Tibial nerve (tissue), 4 donors: ENCODE measurements at regions not wholly inside any gene's neighbourhood (a gene's known extent, or its start where the extent isn't known, plus 50 kb on each side); places are given as distances from the start of the nearest gene placed in this dataset.

Experiments
- DNase-seq, 2 donors: peaks; one replicate each; pipeline ENCODE4 v3.0.0-alpha.2; 2019; ENCODE audit warnings: low spot score in 2 of 2
- H3K27ac ChIP-seq, 4 donors: fragments of 200-600 bp; sonication (generic) in 3 of 4; one replicate each; pipeline ENCODE4 v1.5.1; 2017 to 2019; ENCODE audit warnings: mild to moderate bottlenecking in 1 of 4
- H3K27me3 ChIP-seq, 2 donors: fragments of 200-600 bp; sonication (generic) in 1 of 2; one replicate each; pipeline versions ENCODE4 v1.5.1 to v1.6.0; 2017 to 2019
- H3K36me3 ChIP-seq, 3 donors: fragments of 200-600 bp; sonication (generic); one replicate each; pipeline ENCODE4 v1.5.1; 2018 to 2019
- H3K4me1 ChIP-seq, 4 donors: fragments of 200-600 bp; sonication (generic) in 3 of 4; one replicate each; pipeline ENCODE4 v1.5.1; 2017 to 2019
- H3K4me3 ChIP-seq, 4 donors: fragments of 200-600 bp; sonication (generic) in 3 of 4; one replicate each; pipeline ENCODE4 v1.5.1; 2017 to 2019; ENCODE audit warnings: mild to moderate bottlenecking in 1 of 4, moderate library complexity in 1 of 4
- H3K9me3 ChIP-seq, 4 donors: fragments of 200-600 bp; sonication (generic) in 3 of 4; one replicate each; pipeline ENCODE4 v1.5.1; 2017 to 2019
- EP300 ChIP-seq, 2 donors: sonication (generic); formaldehyde crosslinking; IDR thresholded peaks; one replicate each; pipeline ENCODE4 v1.6.1; 2017; ENCODE audit warnings: antibody characterized with exemption in 2 of 2, mild to moderate bottlenecking in 1 of 2
- POLR2A ChIP-seq, 2 donors: fragments of 450-650 bp; IDR thresholded peaks; one replicate each; pipeline ENCODE4 v1.6.1; 2017; ENCODE audit warnings: antibody characterized with exemption in 2 of 2, mild to moderate bottlenecking in 2 of 2, moderate library complexity in 2 of 2
- WGBS, 2 donors: methylation state at CpG; one replicate each; pipeline ENCODE4 v1.1.5; 2018; 5-methylcytosine and 5-hydroxymethylcytosine counted together
- TF ChIP-seq, protein P1 (sequence below), 5 experiments: fragments of 200-600 bp in 3 of 5; fragments of 450-650 bp in 2 of 5; sonication (generic) in 3 of 5; IDR thresholded peaks; one replicate each; pipeline ENCODE4 v1.5.1; 2016 to 2019; ENCODE audit warnings: antibody characterized with exemption in 5 of 5, mild to moderate bottlenecking in 3 of 5, moderate library complexity in 2 of 5

- DNase-seq = no peak
- Histone ChIP-seq H3K4me3 (no peak overlapping the region), H3K9me3 (no peaks in the 10 kb centered on the region), H3K27ac (no peak overlapping the region), H3K4me1 (no peaks in the 10 kb centered on the region), H3K36me3 (no peaks in the 10 kb centered on the region), H3K27me3 (no peaks in the 10 kb centered on the region)
- TF ChIP-seq EP300 (IDR thresholded peaks at IDR 0.05) = no peak
- TF ChIP-seq, protein P1, sequence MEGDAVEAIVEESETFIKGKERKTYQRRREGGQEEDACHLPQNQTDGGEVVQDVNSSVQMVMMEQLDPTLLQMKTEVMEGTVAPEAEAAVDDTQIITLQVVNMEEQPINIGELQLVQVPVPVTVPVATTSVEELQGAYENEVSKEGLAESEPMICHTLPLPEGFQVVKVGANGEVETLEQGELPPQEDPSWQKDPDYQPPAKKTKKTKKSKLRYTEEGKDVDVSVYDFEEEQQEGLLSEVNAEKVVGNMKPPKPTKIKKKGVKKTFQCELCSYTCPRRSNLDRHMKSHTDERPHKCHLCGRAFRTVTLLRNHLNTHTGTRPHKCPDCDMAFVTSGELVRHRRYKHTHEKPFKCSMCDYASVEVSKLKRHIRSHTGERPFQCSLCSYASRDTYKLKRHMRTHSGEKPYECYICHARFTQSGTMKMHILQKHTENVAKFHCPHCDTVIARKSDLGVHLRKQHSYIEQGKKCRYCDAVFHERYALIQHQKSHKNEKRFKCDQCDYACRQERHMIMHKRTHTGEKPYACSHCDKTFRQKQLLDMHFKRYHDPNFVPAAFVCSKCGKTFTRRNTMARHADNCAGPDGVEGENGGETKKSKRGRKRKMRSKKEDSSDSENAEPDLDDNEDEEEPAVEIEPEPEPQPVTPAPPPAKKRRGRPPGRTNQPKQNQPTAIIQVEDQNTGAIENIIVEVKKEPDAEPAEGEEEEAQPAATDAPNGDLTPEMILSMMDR (IDR thresholded peaks at IDR 0.05) = no peak
- 64 to 71% methylated on average over 8 of the region's 8 CpGs for WGBS, 2 donors
Observed at GRCh38 chr1:217946511-217946910, 315.4 kb downstream of the SPATA17 start.

DNA sequence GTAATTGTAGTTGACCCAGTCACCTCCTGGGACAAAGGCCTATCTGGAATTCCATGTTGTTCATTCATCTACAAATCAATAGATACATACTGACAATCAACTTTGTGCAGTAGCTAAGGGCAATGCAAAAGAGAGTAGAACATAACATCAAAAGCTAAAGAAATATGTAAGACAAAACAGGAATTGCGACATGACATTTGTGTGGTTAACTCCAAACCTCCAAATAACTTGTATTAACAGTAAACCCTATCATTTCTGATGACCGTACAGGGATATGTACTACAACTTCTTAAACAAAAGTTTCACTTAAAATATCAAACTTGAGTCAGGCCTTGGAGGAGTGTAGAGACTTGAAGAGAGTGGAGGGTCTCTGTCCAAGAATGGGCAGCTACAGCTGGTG lies 317.6 kb downstream of the SPATA17 start:
- TF ChIP-seq EP300 (IDR thresholded peaks at IDR 0.05) (no peak), POLR2A (IDR thresholded peaks at IDR 0.05) (no peak)
- TF ChIP-seq, protein P1 (IDR thresholded peaks at IDR 0.05) = no peak
- Histone ChIP-seq H3K36me3 (no peaks in the 10 kb centered on the region), H3K27me3 (no peaks in the 10 kb centered on the region), H3K9me3 (no peaks in the 10 kb centered on the region), H3K4me1 (no peaks in the 10 kb centered on the region), H3K4me3 (no peak overlapping the region), H3K27ac (no peak overlapping the region)
- no peak for DNase-seq
- WGBS, 2 donors = 42 to 48% methylated on average over 2 of the region's 2 CpGs

DNA sequence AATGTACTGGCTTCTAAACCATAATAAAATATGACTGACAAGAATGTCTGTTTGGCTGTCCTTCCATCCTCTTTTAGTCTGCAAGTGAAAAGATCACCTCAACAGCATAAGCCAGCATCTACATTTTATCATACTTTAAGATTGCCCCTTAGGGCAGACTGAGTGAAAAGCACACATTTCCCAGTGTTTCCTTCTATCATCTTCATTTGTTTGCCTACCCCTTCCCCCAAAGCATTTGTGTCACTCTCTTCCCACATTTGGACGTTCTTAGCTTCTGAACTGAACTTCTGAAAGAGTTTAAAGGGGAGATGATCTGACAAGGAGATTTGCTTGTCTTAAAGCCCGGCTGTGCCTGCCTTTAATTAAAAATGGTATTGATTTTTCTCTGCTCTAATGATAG lies 322.2 kb downstream of the SPATA17 start:
- H3K4me1 ChIP-seq = no peaks in the 10 kb centered on the region
- DNase-seq = no peak

DNA sequence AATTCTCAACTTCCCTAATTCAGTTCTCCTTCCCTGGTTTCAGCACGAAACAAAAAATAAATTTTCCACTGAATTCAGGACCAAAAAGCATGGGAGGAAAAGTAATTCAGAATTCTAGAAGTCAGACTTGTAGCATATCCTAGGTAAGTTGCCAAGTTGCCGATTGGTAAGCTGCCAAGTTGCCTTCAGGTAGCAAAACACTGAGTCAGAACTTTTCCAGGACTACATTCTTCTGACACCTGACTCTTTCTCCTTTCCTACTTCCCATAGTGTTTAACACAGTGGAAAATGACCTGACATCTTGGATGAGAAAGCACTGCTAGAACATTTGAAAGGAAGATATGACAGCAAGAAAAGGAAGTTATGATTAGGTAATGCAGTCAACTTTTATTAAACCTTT lies 322.8 kb downstream of the SPATA17 start:
- TF ChIP-seq EP300 (IDR thresholded peaks at IDR 0.05) (no peak), POLR2A (IDR thresholded peaks at IDR 0.05) (no peak)
- TF ChIP-seq, protein P1 (IDR thresholded peaks at IDR 0.05) = no peak
- no peak for DNase-seq
- H3K4me1 ChIP-seq = no peaks in the 10 kb centered on the region
- H3K9me3 ChIP-seq = peaks cover 0 to 8% (median 0%) of the 10 kb centered on the region in 4 donors
- no peak overlapping the region for H3K27ac ChIP-seq
- no peaks in the 10 kb centered on the region for H3K36me3 ChIP-seq
- H3K27me3 ChIP-seq = no peaks in the 10 kb centered on the region
- H3K4me3 ChIP-seq = no peak overlapping the region
- WGBS, 2 donors = 75 to 88% methylated on average over 2 of the region's 2 CpGs

More for the DNA sequence above, 322.2 kb downstream of the SPATA17 start:
- Histone ChIP-seq H3K27ac (no peak overlapping the region), H3K36me3 (no peaks in the 10 kb centered on the region), H3K27me3 (no peaks in the 10 kb centered on the region), H3K9me3 (peaks cover 0 to 7% (median 0%) of the 10 kb centered on the region in 4 donors), H3K4me3 (no peak overlapping the region)
- 40 to 45% methylated on average over 2 of the region's 2 CpGs for WGBS, 2 donors
- TF ChIP-seq POLR2A (IDR thresholded peaks at IDR 0.05) = no peak
- TF ChIP-seq, protein P1 (IDR thresholded peaks at IDR 0.05) = no peak
- no peak for TF ChIP-seq EP300 (IDR thresholded peaks at IDR 0.05)

DNA sequence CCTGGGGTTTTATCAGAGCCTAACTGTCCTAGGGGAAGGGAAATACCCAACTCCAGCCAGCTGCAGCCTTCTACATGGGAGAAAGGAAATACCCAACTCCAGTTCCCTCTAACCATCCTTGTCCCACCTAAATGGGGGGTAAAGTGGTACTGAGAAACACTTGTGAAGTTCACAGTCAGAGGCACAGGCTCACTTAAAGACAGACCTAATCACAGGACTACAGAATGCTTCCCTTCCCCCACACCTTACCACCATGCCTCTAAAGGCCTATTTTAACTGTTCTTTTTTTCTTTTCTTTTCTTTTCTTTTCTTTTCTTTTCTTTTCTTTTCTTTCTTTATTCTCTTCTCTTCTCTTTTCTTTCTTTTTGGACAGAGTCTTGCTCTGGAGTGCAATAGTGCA lies 324.6 kb downstream of the SPATA17 start:
- no peak for DNase-seq
- TF ChIP-seq POLR2A (IDR thresholded peaks at IDR 0.05) (no peak), EP300 (IDR thresholded peaks at IDR 0.05) (no peak)
- TF ChIP-seq, protein P1 (IDR thresholded peaks at IDR 0.05) = no peak
- Histone ChIP-seq H3K27ac (no peak overlapping the region), H3K36me3 (no peaks in the 10 kb centered on the region), H3K27me3 (no peaks in the 10 kb centered on the region), H3K9me3 (peaks cover 0 to 13% (median 0%) of the 10 kb centered on the region in 4 donors), H3K4me1 (no peaks in the 10 kb centered on the region), H3K4me3 (no peak overlapping the region)
